Activated CD8-positive, alpha-beta memory T cell treated with anti-CD3 and anti-CD28 coated beads for 1 hour (primary cell): ENCODE measurements at regions not wholly inside any gene's neighbourhood (a gene's known extent, or its start where the extent isn't known, plus 50 kb on each side); places are given as distances from the start of the nearest gene placed in this dataset.
"Not testable (repeated sequence)": the region's sequence is repeated elsewhere in the genome, so short reads cannot be mapped to it uniquely, and the experiment has no call there.

Experiments
- DNase-seq, 2 donors: peaks; one replicate each; pipeline ENCODE4 v3.0.0-alpha.2; 2020; ENCODE audit warnings: low read depth in 1 of 2; ENCODE audit errors: extremely low read depth in 1 of 2

GRCh38 chr16:5319799-5320198 is 222.2 kb upstream of the EEF2KMT start:
- no peak for DNase-seq

GRCh38 chr16:5315914-5316313 is 218.3 kb upstream of the EEF2KMT start:
- DNase-seq = no peak

DNA sequence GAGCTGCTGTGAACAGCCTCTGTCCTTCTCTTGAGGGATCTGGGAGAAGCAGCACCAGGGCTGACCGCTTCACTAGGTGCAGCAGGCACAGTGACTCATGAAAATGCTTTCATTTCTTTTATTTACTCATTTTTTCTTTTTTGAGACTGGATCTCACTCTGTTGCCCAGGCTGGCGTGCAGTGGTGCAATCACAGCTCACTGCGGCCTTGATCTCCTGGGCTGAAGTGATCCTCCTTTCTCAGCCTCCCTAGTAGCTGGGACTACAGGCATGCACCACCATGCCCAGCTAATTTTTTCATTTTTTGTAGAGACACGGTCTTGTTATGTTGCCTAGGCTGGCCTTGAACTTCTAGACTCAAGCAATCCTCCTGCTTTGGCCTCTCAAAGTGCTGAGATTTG is 216.8 kb upstream of the EEF2KMT start:
- DNase-seq = no peak

GRCh38 chr16:5309946-5310611 is 212.5 kb upstream of the EEF2KMT start:
- no peak for DNase-seq

GRCh38 chr16:5305023-5305422 is 207.4 kb upstream of the EEF2KMT start:
- DNase-seq = no peak

DNA sequence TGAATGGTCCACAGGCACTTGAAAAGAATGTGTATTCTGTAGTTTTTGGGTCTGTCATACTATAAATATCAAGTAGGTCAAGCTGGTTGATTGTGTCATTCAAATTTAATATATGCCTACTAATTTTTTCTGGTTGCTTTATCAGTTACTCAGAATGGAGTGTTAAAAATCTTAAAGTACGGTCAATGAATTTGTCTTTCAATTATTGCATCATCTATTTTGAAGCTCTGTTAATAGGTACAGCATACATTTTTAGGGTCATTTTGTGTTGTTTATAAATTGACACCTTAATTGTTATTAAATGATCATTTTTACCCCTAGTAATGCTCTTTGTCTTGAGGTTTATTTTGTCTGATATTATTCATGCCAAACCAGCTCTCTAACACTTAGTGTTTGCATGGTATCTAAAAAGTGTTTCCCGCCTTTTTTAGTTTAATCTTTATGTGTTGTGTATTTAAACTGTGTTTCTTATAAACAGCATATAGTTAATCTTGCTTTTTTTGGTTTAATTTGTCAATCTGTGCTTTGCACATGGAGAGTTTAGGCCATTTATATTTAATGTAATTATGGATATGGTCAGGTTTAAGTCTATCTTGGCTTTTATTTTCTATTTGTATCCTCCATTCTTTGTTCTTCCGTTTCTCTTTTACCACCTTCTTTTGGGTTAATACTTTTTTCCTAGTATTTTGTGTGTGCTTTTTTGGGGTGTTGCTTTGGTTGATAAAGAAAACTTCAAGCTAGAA is 204.9 kb upstream of the EEF2KMT start:
- DNase-seq = no peak

DNA sequence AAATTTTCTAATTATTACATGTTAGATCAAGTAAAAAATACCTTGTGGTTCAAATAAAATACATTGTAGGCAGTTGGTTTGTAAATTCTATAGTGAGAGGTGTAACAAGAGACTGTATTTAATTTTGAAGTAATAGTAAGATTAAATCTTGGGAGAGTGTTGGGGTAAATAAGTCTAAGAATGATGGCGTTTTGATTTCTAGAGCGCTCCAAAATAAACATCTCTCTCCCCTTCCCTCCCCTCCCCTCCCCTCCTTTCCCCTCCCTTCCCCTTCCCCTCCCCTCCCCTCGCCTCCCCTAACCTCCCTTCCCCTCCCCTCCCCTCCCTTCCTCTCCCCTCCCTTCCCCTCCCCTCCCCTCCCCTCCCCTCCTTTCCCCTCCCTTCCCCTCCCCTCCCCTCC is 200.6 kb upstream of the EEF2KMT start:
- no peak for DNase-seq

GRCh38 chr16:5296176-5296575 is 198.6 kb upstream of the EEF2KMT start:
- DNase-seq = no peak

DNA sequence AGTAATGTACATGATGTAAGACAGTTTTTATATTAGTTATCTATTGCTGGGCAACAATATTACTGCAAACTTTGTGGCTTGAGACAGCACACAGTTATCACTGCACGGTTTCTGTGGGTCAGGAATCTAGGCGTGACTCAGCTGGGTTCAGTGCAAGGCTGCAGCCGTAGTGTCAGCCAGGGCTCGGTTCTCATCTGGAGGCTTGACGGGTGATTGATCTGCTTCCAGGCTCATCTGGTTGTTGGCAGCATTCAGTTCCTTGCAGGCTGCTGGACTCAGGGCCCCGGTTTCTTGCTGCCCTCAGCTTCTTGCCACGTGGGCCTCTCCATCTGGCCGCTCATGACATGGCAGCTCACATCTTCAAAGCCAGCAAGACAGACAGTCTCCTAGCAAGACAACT is 197.7 kb upstream of the EEF2KMT start:
- DNase-seq = not testable (repeated sequence)

GRCh38 chr16:5282152-5282551 is 184.6 kb upstream of the EEF2KMT start:
- DNase-seq = not testable (repeated sequence)

- DNase-seq = no peak
Measured at GRCh38 chr16:5257462-5257861, 159.9 kb upstream of the EEF2KMT start.

- DNase-seq = no peak
Measured at GRCh38 chr16:5252791-5253190, 155.2 kb upstream of the EEF2KMT start.

DNA sequence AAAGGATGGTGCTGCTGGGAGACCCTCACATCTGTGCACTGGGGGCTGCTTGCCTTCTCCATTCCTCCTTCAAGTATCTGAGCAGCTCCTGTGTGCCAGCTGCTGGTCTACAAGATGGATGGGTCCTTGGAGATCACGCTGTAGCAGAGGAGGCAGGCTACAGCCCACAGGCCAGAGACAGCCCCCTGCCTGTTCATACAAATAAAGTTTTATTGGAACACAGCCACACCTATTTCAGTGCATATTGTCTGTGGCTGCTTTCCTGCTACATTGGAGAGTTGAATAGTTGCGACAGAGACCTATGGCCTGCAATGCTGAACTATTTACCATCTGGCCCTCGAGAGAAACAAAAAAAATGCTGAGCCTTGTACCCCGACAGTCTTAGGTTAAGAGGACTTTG is 149.8 kb upstream of the EEF2KMT start:
- not testable (repeated sequence) for DNase-seq

DNA sequence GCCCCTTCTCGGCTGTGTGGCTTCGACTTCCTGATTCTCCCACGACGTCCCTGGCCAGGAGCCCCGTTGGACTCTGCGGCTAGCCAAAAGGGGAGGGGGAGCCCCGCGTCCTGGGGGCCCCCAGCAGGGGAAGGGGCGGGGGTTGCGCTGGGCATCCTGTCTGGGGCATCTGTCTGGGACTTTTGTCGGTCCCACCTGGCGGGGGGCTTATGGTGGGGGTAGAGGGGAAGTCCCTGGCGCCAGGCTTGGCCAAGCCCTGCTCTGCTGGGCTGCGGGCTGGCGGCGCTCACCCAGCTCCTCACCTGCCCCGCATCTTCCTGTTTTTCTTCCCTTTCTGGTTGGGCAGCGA is 142.7 kb upstream of the EEF2KMT start:
- DNase-seq = not testable (repeated sequence)

GRCh38 chr16:5239472-5240277 is 142.1 kb upstream of the EEF2KMT start:
- peak; percentile 1 to 51 for DNase-seq

GRCh38 chr16:5235119-5235518 is 137.5 kb upstream of the EEF2KMT start:
- no peak for DNase-seq

GRCh38 chr16:5234295-5235050 is 136.9 kb upstream of the EEF2KMT start:
- DNase-seq = no peak

GRCh38 chr16:5231246-5231759 is 133.7 kb upstream of the EEF2KMT start:
- DNase-seq = no peak

DNA sequence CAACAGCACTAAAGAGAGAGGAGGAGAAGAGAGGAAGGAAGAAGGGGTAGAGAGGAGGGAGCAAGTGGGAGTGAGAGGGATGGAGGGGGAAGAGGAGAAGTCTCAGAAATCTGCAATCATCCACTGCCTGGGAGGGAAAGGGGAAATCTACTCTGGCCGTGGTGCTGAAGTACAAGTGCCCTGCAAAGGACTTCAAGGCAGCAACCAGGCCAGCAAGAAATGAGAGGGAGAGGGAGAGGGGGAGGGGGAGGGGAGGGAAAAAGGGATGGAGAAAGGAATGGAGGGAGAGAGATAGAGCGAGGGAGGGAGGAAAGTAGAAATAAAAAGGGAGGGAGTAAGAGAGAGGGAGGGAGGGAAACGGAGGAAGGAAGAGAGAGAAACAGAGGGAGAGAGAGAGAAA is 130.8 kb upstream of the EEF2KMT start:
- no peak for DNase-seq

- DNase-seq = no peak
Measured at GRCh38 chr16:5225931-5226655, 128.5 kb upstream of the EEF2KMT start.
